GM23338 (cell line): ENCODE measurements at regions not wholly inside any gene's neighbourhood (a gene's known extent, or its start where the extent isn't known, plus 50 kb on each side); places are given as distances from the start of the nearest gene placed in this dataset.

Source experiments
- ATAC-seq: fragments of 200-7000 bp; cut with Tn5 transposase; 3 replicates; pipeline ENCODE4 v1.9.1; 2020
- DNase-seq: peaks from one replicate; pipeline ENCODE4 v3.0.0-alpha.2; 2015; ENCODE audit warnings: low spot score
- H2AFZ ChIP-seq: fragments of 200-600 bp; sonication (generic); 2 replicates; pipeline ENCODE4 v1.8.0; 2016; ENCODE audit warnings: antibody characterized with exemption, mild to moderate bottlenecking, moderate library complexity
- H3F3A ChIP-seq: fragments of 200-600 bp; sonication (generic); replicated peaks from 2 replicates; pipeline ENCODE4 v1.8.0; 2017; ENCODE audit warnings: antibody characterized with exemption, mixed run types, low read depth
- H3K27ac ChIP-seq: fragments of 200-600 bp; sonication (generic); 2 replicates; pipeline ENCODE4 v1.6.1; 2016; ENCODE audit warnings: low read depth
- H3K27me3 ChIP-seq: fragments of 200-600 bp; sonication (generic); 2 replicates; pipeline ENCODE4 v1.8.0; 2016; ENCODE audit warnings: mild to moderate bottlenecking, mixed run types, moderate library complexity; ENCODE audit not compliant: insufficient read depth
- H3K36me3 ChIP-seq: fragments of 200-600 bp; sonication (generic); 2 replicates; pipeline ENCODE4 v1.8.0; 2016; ENCODE audit warnings: mild to moderate bottlenecking; ENCODE audit not compliant: insufficient read depth
- H3K4me1 ChIP-seq: fragments of 200-600 bp; sonication (generic); 2 replicates; pipeline ENCODE4 v1.8.0; 2016; ENCODE audit warnings: mild to moderate bottlenecking, moderate library complexity; ENCODE audit not compliant: insufficient read depth
- H3K4me2 ChIP-seq: fragments of 200-600 bp; sonication (generic); 2 replicates; pipeline ENCODE4 v1.7.1; 2017; ENCODE audit warnings: mixed run types
- H3K4me3 ChIP-seq: fragments of 200-600 bp; sonication (generic); 2 replicates; pipeline ENCODE4 v1.6.1; 2016; ENCODE audit warnings: mixed run types
- H3K79me2 ChIP-seq: fragments of 200-600 bp; sonication (generic); replicated peaks from 2 replicates; pipeline ENCODE4 v1.8.0; 2017; ENCODE audit warnings: mild to moderate bottlenecking; ENCODE audit not compliant: insufficient read depth
- H3K9me2 ChIP-seq: fragments of 200-600 bp; sonication (generic); 2 replicates; pipeline ENCODE4 v1.8.0; 2017; ENCODE audit not compliant: insufficient read depth
- H4K20me1 ChIP-seq: fragments of 200-600 bp; sonication (generic); replicated peaks from 2 replicates; pipeline ENCODE4 v1.8.0; 2017; ENCODE audit warnings: mild to moderate bottlenecking; ENCODE audit not compliant: insufficient read depth
- H3K27ac Mint-ChIP-seq: 2 replicates; pipeline ENCODE4 v1.8.0; 2020; ENCODE audit warnings: inconsistent platforms, mild to moderate bottlenecking, moderate library complexity, mixed read lengths
- H3K27me3 Mint-ChIP-seq: 3 replicates; pipeline ENCODE4 v1.8.0; 2022; ENCODE audit warnings: low read depth, mild to moderate bottlenecking, moderate library complexity, mixed read lengths, inconsistent platforms; ENCODE audit not compliant: insufficient read depth, poor library complexity
- H3K36me3 Mint-ChIP-seq: 3 replicates; pipeline ENCODE4 v1.8.0; 2021; ENCODE audit warnings: low read depth, mild to moderate bottlenecking, inconsistent platforms, moderate library complexity, mixed read lengths
- H3K4me1 Mint-ChIP-seq: 3 replicates; pipeline ENCODE4 v1.8.0; 2020; ENCODE audit warnings: mild to moderate bottlenecking, inconsistent platforms, mixed read lengths
- H3K4me3 Mint-ChIP-seq: 3 replicates; pipeline ENCODE4 v1.8.0; 2021; ENCODE audit warnings: moderate library complexity, mild to moderate bottlenecking, inconsistent platforms, mixed read lengths
- H3K9me3 Mint-ChIP-seq: 3 replicates; pipeline ENCODE4 v1.8.0; 2020; ENCODE audit warnings: moderate library complexity, mild to moderate bottlenecking, inconsistent platforms, mixed read lengths
- CREB1 ChIP-seq: fragments of 250-450 bp; sonication (Bioruptor Pico); IDR thresholded peaks from 2 replicates; pipeline ENCODE4 v1.5.0; 2020; ENCODE audit warnings: low read depth, mild to moderate bottlenecking, moderate library complexity
- EZH2 ChIP-seq: fragments of 200-600 bp; sonication (generic); IDR thresholded peaks from one replicate; pipeline ENCODE4 v1.8.0; 2017; ENCODE audit warnings: antibody characterized with exemption, mild to moderate bottlenecking, low read depth; ENCODE audit not compliant: unreplicated experiment
- EZH2phosphoT487 ChIP-seq: fragments of 200-600 bp; sonication (generic); IDR thresholded peaks from one replicate; pipeline ENCODE4 v1.8.1; 2018; ENCODE audit warnings: antibody characterized with exemption; ENCODE audit not compliant: unreplicated experiment
- JUNB ChIP-seq: IDR thresholded peaks from one replicate; pipeline ENCODE4 v1.6.1; 2016; ENCODE audit warnings: antibody characterized with exemption; ENCODE audit not compliant: unreplicated experiment
- NANOG ChIP-seq: IDR thresholded peaks from 2 replicates; pipeline ENCODE4 v1.6.1; 2016; ENCODE audit warnings: antibody characterized with exemption, borderline replicate concordance
- POLR2AphosphoS5 ChIP-seq: IDR thresholded peaks from 2 replicates; pipeline ENCODE4 v1.6.1; 2016; ENCODE audit warnings: antibody characterized with exemption, low read depth
- STAT1 ChIP-seq: IDR thresholded peaks from one replicate; pipeline ENCODE4 v1.6.1; 2016; ENCODE audit warnings: antibody characterized with exemption; ENCODE audit not compliant: unreplicated experiment
- ZNF331 ChIP-seq: fragments of 250-450 bp; sonication (Bioruptor Pico); IDR thresholded peaks from 2 replicates; pipeline ENCODE4 v1.5.0; 2020; ENCODE audit warnings: low read depth, mild to moderate bottlenecking, moderate library complexity
- TF ChIP-seq, protein P1 (sequence below), 2 experiments: fragments of 200-600 bp in 1 of 2; sonication (generic) in 1 of 2; conservative IDR thresholded peaks; 2 replicates each; pipeline versions ENCODE4 v1.5.1 to v1.6.1; 2016 to 2017; ENCODE audit warnings: antibody characterized with exemption in 2 of 2, low read depth in 2 of 2, mild to moderate bottlenecking in 2 of 2, moderate library complexity in 1 of 2
- TF ChIP-seq, protein P2 (sequence below): fragments of 250-450 bp; sonication (Bioruptor Pico); IDR thresholded peaks from 2 replicates; pipeline ENCODE4 v1.5.0; 2020; ENCODE audit warnings: mild to moderate bottlenecking, moderate library complexity
- TF ChIP-seq, protein P3 (sequence below): IDR thresholded peaks from 2 replicates; pipeline ENCODE4 v1.6.1; 2016; ENCODE audit warnings: antibody characterized with exemption

DNA sequence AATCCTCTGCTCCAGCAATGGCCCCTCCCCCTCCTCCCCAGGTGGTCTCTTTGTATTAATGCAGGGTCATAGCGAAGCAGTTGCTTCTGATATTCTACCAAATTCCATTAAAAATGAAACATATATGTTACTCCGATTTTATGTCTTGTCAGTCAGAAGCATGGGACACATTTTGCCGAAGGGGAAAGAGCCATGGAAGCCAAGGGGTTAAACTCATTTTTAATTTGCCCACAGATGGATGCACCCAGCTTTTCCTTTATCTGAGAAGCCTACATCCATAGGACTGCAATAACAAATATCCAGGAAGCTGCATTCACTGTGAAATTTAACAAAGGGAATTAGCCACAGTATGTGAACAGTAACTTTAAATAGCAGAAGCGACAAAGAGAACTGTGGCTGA is 688.2 kb downstream of the QKI start:
- Histone ChIP-seq H2AFZ (no peak overlapping the region), H3K27me3 (no peaks in the 10 kb centered on the region), H3F3A (no peaks in the 10 kb centered on the region), H3K4me3 (no peak overlapping the region), H3K9me2 (no peaks in the 10 kb centered on the region; the same call in 1 of the 2 replicates), H4K20me1 (no peaks in the 10 kb centered on the region), H3K4me1 (peaks cover 12% of the 10 kb centered on the region), H3K4me2 (no peak overlapping the region), H3K27ac (no peak overlapping the region), H3K79me2 (no peaks in the 10 kb centered on the region), H3K36me3 (no peaks in the 10 kb centered on the region)
- Mint-ChIP-seq H3K4me1 (peaks cover 15% of the 10 kb centered on the region), H3K4me3 (no peak overlapping the region), H3K27me3 (peaks cover 7% of the 10 kb centered on the region), H3K36me3 (peaks cover 8% of the 10 kb centered on the region; the same call in 2 of the 3 replicates), H3K9me3 (peaks cover 6% of the 10 kb centered on the region; the same call in 2 of the 3 replicates), H3K27ac (peak overlapping the region; percentile 19; the same call in 1 of the 2 replicates)
- TF ChIP-seq, protein P1, sequence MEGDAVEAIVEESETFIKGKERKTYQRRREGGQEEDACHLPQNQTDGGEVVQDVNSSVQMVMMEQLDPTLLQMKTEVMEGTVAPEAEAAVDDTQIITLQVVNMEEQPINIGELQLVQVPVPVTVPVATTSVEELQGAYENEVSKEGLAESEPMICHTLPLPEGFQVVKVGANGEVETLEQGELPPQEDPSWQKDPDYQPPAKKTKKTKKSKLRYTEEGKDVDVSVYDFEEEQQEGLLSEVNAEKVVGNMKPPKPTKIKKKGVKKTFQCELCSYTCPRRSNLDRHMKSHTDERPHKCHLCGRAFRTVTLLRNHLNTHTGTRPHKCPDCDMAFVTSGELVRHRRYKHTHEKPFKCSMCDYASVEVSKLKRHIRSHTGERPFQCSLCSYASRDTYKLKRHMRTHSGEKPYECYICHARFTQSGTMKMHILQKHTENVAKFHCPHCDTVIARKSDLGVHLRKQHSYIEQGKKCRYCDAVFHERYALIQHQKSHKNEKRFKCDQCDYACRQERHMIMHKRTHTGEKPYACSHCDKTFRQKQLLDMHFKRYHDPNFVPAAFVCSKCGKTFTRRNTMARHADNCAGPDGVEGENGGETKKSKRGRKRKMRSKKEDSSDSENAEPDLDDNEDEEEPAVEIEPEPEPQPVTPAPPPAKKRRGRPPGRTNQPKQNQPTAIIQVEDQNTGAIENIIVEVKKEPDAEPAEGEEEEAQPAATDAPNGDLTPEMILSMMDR (conservative IDR thresholded peaks at IDR 0.05; ENCODE audit: low read depth in 2 of 2): no peak
- TF ChIP-seq ZNF331 (CRISPR knock-in tag) (no peak), JUNB (no peak), CREB1 (CRISPR knock-in tag) (no peak)
- ATAC-seq (no peak), DNase-seq (no peak)

DNA sequence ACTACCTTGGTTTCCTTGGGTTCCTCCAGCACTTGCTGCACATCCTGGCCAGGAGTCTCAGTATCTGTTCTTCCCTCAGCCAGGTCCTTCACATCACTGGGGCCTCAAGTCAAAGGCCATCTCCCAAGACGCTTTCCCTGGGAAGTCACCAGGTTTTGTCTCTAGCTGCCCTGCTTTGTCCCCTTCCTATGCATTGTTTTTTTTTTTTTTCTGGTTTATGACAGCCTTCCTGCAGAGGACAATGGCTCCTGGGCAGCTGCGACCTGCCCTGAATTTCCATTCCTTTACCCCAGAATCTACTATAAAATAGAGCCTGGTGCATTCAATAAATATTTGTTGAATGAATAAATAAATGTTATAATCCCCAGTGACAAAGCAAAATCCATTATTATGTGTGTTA is 687.3 kb downstream of the QKI start:
- no peak for DNase-seq
- Mint-ChIP-seq H3K27me3 (peaks cover 7% of the 10 kb centered on the region), H3K4me1 (peaks cover 15% of the 10 kb centered on the region)
- no peak for TF ChIP-seq EZH2
- TF ChIP-seq, protein P2, sequence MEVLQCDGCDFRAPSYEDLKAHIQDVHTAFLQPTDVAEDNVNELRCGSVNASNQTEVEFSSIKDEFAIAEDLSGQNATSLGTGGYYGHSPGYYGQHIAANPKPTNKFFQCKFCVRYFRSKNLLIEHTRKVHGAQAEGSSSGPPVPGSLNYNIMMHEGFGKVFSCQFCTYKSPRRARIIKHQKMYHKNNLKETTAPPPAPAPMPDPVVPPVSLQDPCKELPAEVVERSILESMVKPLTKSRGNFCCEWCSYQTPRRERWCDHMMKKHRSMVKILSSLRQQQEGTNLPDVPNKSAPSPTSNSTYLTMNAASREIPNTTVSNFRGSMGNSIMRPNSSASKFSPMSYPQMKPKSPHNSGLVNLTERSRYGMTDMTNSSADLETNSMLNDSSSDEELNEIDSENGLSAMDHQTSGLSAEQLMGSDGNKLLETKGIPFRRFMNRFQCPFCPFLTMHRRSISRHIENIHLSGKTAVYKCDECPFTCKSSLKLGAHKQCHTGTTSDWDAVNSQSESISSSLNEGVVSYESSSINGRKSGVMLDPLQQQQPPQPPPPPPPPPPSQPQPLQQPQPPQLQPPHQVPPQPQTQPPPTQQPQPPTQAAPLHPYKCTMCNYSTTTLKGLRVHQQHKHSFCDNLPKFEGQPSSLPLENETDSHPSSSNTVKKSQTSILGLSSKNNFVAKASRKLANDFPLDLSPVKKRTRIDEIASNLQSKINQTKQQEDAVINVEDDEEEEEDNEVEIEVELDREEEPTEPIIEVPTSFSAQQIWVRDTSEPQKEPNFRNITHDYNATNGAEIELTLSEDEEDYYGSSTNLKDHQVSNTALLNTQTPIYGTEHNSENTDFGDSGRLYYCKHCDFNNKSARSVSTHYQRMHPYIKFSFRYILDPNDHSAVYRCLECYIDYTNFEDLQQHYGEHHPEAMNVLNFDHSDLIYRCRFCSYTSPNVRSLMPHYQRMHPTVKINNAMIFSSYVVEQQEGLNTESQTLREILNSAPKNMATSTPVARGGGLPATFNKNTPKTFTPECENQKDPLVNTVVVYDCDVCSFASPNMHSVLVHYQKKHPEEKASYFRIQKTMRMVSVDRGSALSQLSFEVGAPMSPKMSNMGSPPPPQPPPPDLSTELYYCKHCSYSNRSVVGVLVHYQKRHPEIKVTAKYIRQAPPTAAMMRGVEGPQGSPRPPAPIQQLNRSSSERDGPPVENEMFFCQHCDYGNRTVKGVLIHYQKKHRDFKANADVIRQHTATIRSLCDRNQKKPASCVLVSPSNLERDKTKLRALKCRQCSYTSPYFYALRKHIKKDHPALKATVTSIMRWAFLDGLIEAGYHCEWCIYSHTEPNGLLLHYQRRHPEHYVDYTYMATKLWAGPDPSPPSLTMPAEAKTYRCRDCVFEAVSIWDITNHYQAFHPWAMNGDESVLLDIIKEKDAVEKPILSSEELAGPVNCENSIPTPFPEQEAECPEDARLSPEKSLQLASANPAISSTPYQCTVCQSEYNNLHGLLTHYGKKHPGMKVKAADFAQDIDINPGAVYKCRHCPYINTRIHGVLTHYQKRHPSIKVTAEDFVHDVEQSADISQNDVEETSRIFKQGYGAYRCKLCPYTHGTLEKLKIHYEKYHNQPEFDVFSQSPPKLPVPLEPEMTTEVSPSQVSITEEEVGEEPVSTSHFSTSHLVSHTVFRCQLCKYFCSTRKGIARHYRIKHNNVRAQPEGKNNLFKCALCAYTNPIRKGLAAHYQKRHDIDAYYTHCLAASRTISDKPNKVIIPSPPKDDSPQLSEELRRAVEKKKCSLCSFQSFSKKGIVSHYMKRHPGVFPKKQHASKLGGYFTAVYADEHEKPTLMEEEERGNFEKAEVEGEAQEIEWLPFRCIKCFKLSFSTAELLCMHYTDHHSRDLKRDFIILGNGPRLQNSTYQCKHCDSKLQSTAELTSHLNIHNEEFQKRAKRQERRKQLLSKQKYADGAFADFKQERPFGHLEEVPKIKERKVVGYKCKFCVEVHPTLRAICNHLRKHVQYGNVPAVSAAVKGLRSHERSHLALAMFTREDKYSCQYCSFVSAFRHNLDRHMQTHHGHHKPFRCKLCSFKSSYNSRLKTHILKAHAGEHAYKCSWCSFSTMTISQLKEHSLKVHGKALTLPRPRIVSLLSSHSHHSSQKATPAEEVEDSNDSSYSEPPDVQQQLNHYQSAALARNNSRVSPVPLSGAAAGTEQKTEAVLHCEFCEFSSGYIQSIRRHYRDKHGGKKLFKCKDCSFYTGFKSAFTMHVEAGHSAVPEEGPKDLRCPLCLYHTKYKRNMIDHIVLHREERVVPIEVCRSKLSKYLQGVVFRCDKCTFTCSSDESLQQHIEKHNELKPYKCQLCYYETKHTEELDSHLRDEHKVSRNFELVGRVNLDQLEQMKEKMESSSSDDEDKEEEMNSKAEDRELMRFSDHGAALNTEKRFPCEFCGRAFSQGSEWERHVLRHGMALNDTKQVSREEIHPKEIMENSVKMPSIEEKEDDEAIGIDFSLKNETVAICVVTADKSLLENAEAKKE: no peak
- TF ChIP-seq JUNB: no peak
- no peak for TF ChIP-seq EZH2phosphoT487
- TF ChIP-seq, protein P1 (conservative IDR thresholded peaks at IDR 0.05; ENCODE audit: low read depth in 2 of 2): no peak
- TF ChIP-seq STAT1: no peak
- no peak for TF ChIP-seq NANOG
- no peak for TF ChIP-seq POLR2AphosphoS5
- TF ChIP-seq ZNF331 (CRISPR knock-in tag): no peak
- TF ChIP-seq, protein P3, sequence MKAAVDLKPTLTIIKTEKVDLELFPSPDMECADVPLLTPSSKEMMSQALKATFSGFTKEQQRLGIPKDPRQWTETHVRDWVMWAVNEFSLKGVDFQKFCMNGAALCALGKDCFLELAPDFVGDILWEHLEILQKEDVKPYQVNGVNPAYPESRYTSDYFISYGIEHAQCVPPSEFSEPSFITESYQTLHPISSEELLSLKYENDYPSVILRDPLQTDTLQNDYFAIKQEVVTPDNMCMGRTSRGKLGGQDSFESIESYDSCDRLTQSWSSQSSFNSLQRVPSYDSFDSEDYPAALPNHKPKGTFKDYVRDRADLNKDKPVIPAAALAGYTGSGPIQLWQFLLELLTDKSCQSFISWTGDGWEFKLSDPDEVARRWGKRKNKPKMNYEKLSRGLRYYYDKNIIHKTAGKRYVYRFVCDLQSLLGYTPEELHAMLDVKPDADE: no peak

More for the DNA sequence above, 687.3 kb downstream of the QKI start:
- Histone ChIP-seq H3K79me2 (no peaks in the 10 kb centered on the region), H3K27ac (no peak overlapping the region), H4K20me1 (no peaks in the 10 kb centered on the region), H3K4me2 (no peak overlapping the region), H3K9me2 (no peaks in the 10 kb centered on the region; the same call in 1 of the 2 replicates), H3K27me3 (no peaks in the 10 kb centered on the region), H2AFZ (no peak overlapping the region), H3K4me3 (no peak overlapping the region), H3K36me3 (no peaks in the 10 kb centered on the region), H3F3A (no peaks in the 10 kb centered on the region), H3K4me1 (peaks cover 12% of the 10 kb centered on the region)
- Mint-ChIP-seq H3K9me3 (peaks cover 6% of the 10 kb centered on the region; the same call in 2 of the 3 replicates), H3K4me3 (no peak overlapping the region), H3K36me3 (peaks cover 8% of the 10 kb centered on the region; the same call in 2 of the 3 replicates), H3K27ac (no peak overlapping the region)
- ATAC-seq: no peak
